Lower lobe of right lung (tissue), 2 donors: ENCODE measurements at regions not wholly inside any gene's neighbourhood (a gene's known extent, or its start where the extent isn't known, plus 50 kb on each side); places are given as distances from the start of the nearest gene placed in this dataset.
A peak's percentile ranks its signal among the peaks of the same experiment; 100 is the strongest.

Experiments used
- ATAC-seq, 2 donors: fragments of 200-7000 bp; cut with Tn5 transposase; one replicate each; pipeline ENCODE4 v1.9.1; 2020 to 2022; ENCODE audit warnings: mild to moderate bottlenecking in 2 of 2, moderate library complexity in 2 of 2
- DNase-seq: peaks from one replicate; pipeline ENCODE4 v3.0.0-alpha.2; 2020
- H3K27ac ChIP-seq: fragments of 200-600 bp; one replicate; pipeline ENCODE4 v1.8.0; 2022
- H3K27me3 ChIP-seq: fragments of 200-600 bp; one replicate; pipeline ENCODE4 v1.8.0; 2022; ENCODE audit warnings: low read depth
- H3K36me3 ChIP-seq: fragments of 200-600 bp; one replicate; pipeline ENCODE4 v1.8.0; 2022; ENCODE audit warnings: mild to moderate bottlenecking
- H3K4me1 ChIP-seq: fragments of 200-600 bp; one replicate; pipeline ENCODE4 v1.8.0; 2022
- H3K4me3 ChIP-seq: fragments of 200-600 bp; one replicate; pipeline ENCODE4 v1.8.0; 2022; ENCODE audit warnings: mild to moderate bottlenecking
- H3K9me3 ChIP-seq: fragments of 200-600 bp; one replicate; pipeline ENCODE4 v1.8.0; 2022
- CTCF ChIP-seq: fragments of 200-600 bp; IDR thresholded peaks from one replicate; pipeline ENCODE4 v1.8.0; 2022; ENCODE audit warnings: antibody characterized with exemption, mild to moderate bottlenecking
- intact Hi-C: fragments of 100-400 bp; cut with DNase I; formaldehyde crosslinking; loops from one replicate; pipeline ENCODE4 v1.11.0; 2022
- donor health status: DM: no; HTN: yes; CAD: no; lungs with severe emphysema.

GRCh38 chr21:38752051-38752505 lies 53.7 kb upstream of the ETS2 start:
- no peak for TF ChIP-seq CTCF
- intact Hi-C loops, result no loop called here
- Histone ChIP-seq H3K27me3 (no peaks in the 10 kb centered on the region), H3K4me1 (peaks cover 45% of the 10 kb centered on the region), H3K9me3 (no peaks in the 10 kb centered on the region), H3K27ac (peak overlapping the region; percentile 61), H3K36me3 (no peaks in the 10 kb centered on the region), H3K4me3 (no peak overlapping the region)
- ATAC-seq (no peak), DNase-seq (no peak)

GRCh38 chr21:38753114-38753513 lies 52.6 kb upstream of the ETS2 start:
- no peaks in the 10 kb centered on the region for H3K36me3 ChIP-seq
- peak overlapping the region; percentile 5 for H3K27ac ChIP-seq
- no peaks in the 10 kb centered on the region for H3K27me3 ChIP-seq
- DNase-seq, result no peak
- H3K4me1 ChIP-seq, result peaks cover 45% of the 10 kb centered on the region
- ATAC-seq, result no peak
- H3K9me3 ChIP-seq, result no peaks in the 10 kb centered on the region
- no peak for TF ChIP-seq CTCF
- intact Hi-C loops, result no loop called here
- no peak overlapping the region for H3K4me3 ChIP-seq

GRCh38 chr21:38753557-38753971 lies 52.2 kb upstream of the ETS2 start:
- ATAC-seq, result no peak
- H3K9me3 ChIP-seq, result no peaks in the 10 kb centered on the region
- H3K27me3 ChIP-seq, result no peaks in the 10 kb centered on the region
- no peak for DNase-seq
- H3K36me3 ChIP-seq, result no peaks in the 10 kb centered on the region
- TF ChIP-seq CTCF, result no peak
- intact Hi-C loops, result no loop called here
- H3K4me1 ChIP-seq, result peaks cover 45% of the 10 kb centered on the region
- no peak overlapping the region for H3K27ac ChIP-seq
- H3K4me3 ChIP-seq, result no peak overlapping the region
